HepG2 (cell line): ENCODE measurements at regions not wholly inside any gene's neighbourhood (a gene's known extent, or its start where the extent isn't known, plus 50 kb on each side); places are given as distances from the start of the nearest gene placed in this dataset.

Source experiments
- ATF7-NPFF ChIP-seq: sonication (generic); formaldehyde crosslinking; IDR thresholded peaks from 2 replicates; pipeline ENCODE4 v1.8.1; 2023; ENCODE audit warnings: mild to moderate bottlenecking, low read depth, missing genetic modification reagents, moderate library complexity
- DNMT1 ChIP-seq: sonication (generic); formaldehyde crosslinking; IDR thresholded peaks from 2 replicates; pipeline ENCODE4 v1.5.1; 2020; ENCODE audit warnings: mild to moderate bottlenecking, missing genetic modification reagents
- MAFK ChIP-seq, 2 experiments: IDR thresholded peaks in 1 of 2; conservative IDR thresholded peaks in 1 of 2; 2 replicates each; pipeline ENCODE4 v1.6.1; 2011; ENCODE audit warnings: improper control_type of control experiment in 2 of 2, low read length in 2 of 2
- MED1 ChIP-seq: sonication (generic); formaldehyde crosslinking; IDR thresholded peaks from 2 replicates; pipeline ENCODE4 v1.4.0; 2020; ENCODE audit warnings: missing genetic modification reagents
- PAWR ChIP-seq: sonication (generic); formaldehyde crosslinking; IDR thresholded peaks from 2 replicates; pipeline ENCODE4 v1.4.0; 2020; ENCODE audit warnings: missing genetic modification reagents, mild to moderate bottlenecking, borderline replicate concordance
- PHF8 ChIP-seq: sonication (generic); formaldehyde crosslinking; IDR thresholded peaks from 2 replicates; pipeline ENCODE4 v1.5.0; 2020; ENCODE audit warnings: missing genetic modification reagents
- PRPF4 ChIP-seq: fragments of 200-400 bp; formaldehyde crosslinking; IDR thresholded peaks from 2 replicates; pipeline ENCODE4 v1.6.1; 2016; ENCODE audit warnings: low read length, low read depth; ENCODE audit not compliant: poor library complexity, severe bottlenecking
- RXRA ChIP-seq: sonication (generic); formaldehyde crosslinking; IDR thresholded peaks from 2 replicates; pipeline ENCODE4 v1.5.1; 2020; ENCODE audit warnings: missing genetic modification reagents
- TCF7L2 ChIP-seq: IDR thresholded peaks from 2 replicates; pipeline ENCODE4 v1.6.1; 2011; ENCODE audit warnings: mild to moderate bottlenecking, low read depth, low read length, moderate library complexity
- TOE1 ChIP-seq: sonication (generic); formaldehyde crosslinking; IDR thresholded peaks from 2 replicates; pipeline ENCODE4 v1.4.0; 2020; ENCODE audit warnings: mild to moderate bottlenecking, missing genetic modification reagents
- XBP1 ChIP-seq: sonication (generic); formaldehyde crosslinking; IDR thresholded peaks from 2 replicates; pipeline ENCODE4 v1.5.0; 2020; ENCODE audit warnings: missing genetic modification reagents
- ZNF333 ChIP-seq: sonication (generic); formaldehyde crosslinking; IDR thresholded peaks from 2 replicates; pipeline ENCODE4 v1.4.0; 2020; ENCODE audit warnings: mild to moderate bottlenecking, missing genetic modification reagents, borderline replicate concordance
- ZNF557 ChIP-seq: sonication (generic); formaldehyde crosslinking; IDR thresholded peaks from 2 replicates; pipeline ENCODE4 v1.4.0; 2020; ENCODE audit warnings: missing genetic modification reagents
- ZNF703 ChIP-seq: sonication (generic); formaldehyde crosslinking; IDR thresholded peaks from 2 replicates; pipeline ENCODE4 v1.5.1; 2020; ENCODE audit warnings: missing genetic modification reagents, mild to moderate bottlenecking, moderate library complexity, borderline replicate concordance
- ZNF83 ChIP-seq: sonication (generic); formaldehyde crosslinking; IDR thresholded peaks from 2 replicates; pipeline ENCODE4 v1.4.0; 2020; ENCODE audit warnings: missing genetic modification reagents, mild to moderate bottlenecking, borderline replicate concordance
- TF ChIP-seq, protein P1 (sequence below): sonication (generic); formaldehyde crosslinking; IDR thresholded peaks from 2 replicates; pipeline ENCODE4 v1.4.0; 2020; ENCODE audit warnings: missing genetic modification reagents
- TF ChIP-seq, protein P2 (sequence below): sonication (generic); formaldehyde crosslinking; IDR thresholded peaks from 2 replicates; pipeline ENCODE4 v1.5.1; 2020; ENCODE audit warnings: mild to moderate bottlenecking, missing genetic modification reagents
- TF ChIP-seq, protein P3 (sequence below): sonication (generic); formaldehyde crosslinking; IDR thresholded peaks from 2 replicates; pipeline ENCODE4 v1.5.0; 2020; ENCODE audit warnings: mild to moderate bottlenecking, low read depth, missing genetic modification reagents, borderline replicate concordance
- TF ChIP-seq, protein P4 (sequence below): sonication (generic); formaldehyde crosslinking; IDR thresholded peaks from 2 replicates; pipeline ENCODE4 v1.9.0; 2022; ENCODE audit warnings: low read depth, missing genetic modification reagents
- TF ChIP-seq, protein P5 (sequence below): sonication (generic); formaldehyde crosslinking; IDR thresholded peaks from 2 replicates; pipeline ENCODE4 v1.4.0; 2020; ENCODE audit warnings: mild to moderate bottlenecking, missing genetic modification reagents

DNA sequence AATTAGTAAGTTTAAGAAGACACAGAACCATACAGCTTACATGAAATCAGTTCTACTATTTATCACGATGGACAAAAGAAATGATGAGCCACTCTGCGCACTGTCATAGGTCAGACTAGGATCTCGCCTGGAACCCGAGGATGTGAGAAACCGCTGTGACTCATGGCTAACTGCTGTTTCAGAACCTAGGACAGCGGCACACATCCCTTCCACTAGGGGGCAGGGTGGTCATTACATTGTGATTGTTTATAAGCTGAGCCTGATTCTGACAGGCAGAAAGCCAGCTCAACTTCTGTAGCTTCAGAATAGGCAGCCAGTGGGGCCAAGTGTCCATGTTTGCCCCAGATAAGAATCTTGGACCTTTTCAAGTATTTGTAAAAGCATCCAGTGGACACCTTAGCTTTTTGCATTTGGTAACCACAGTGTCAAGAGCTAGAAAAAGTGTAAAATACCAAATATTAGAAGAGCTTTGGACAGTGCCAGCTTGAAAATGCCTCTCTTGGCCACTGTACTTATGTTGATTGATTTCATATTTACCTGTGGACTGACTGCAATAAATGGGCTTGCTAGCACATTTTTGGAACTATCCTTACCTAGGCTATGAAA, 115.8 kb downstream of the KBTBD8 start (continued):
- TF ChIP-seq TCF7L2 (no peak), RXRA (no peak; the same call in 1 of the 2 replicates), ATF7-NPFF (CRISPR knock-in tag) (peak; percentile 88; the same call in 1 of the 2 replicates), ZNF83 (CRISPR knock-in tag) (peak; percentile 93), ZNF333 (CRISPR knock-in tag) (0 out of 2 replicates have a peak, but pooled peaks have one; percentile 56), PAWR (no peak), ZNF557 (CRISPR knock-in tag) (peak; percentile 97), DNMT1 (CRISPR knock-in tag) (peak; percentile 62; the same call in 1 of the 2 replicates), XBP1 (CRISPR knock-in tag) (peak; percentile 31; the same call in 1 of the 2 replicates), MED1 (CRISPR knock-in tag) (peak; percentile 77), PRPF4 (no peak), PHF8 (no peak), TOE1 (CRISPR knock-in tag) (peak; percentile 92; the same call in 1 of the 2 replicates), MAFK (conservative IDR thresholded peaks at IDR 0.05 in 1 of 2, IDR thresholded peaks at IDR 0.05 in 1 of 2; ENCODE audit: low read length in 2 of 2) (no peak), ZNF703 (no peak)
- TF ChIP-seq, protein P1, sequence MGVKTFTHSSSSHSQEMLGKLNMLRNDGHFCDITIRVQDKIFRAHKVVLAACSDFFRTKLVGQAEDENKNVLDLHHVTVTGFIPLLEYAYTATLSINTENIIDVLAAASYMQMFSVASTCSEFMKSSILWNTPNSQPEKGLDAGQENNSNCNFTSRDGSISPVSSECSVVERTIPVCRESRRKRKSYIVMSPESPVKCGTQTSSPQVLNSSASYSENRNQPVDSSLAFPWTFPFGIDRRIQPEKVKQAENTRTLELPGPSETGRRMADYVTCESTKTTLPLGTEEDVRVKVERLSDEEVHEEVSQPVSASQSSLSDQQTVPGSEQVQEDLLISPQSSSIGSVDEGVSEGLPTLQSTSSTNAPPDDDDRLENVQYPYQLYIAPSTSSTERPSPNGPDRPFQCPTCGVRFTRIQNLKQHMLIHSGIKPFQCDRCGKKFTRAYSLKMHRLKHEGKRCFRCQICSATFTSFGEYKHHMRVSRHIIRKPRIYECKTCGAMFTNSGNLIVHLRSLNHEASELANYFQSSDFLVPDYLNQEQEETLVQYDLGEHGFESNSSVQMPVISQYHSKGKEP (CRISPR knock-in tag) = peak; percentile 97; the same call in 1 of the 2 replicates
- TF ChIP-seq, protein P2, sequence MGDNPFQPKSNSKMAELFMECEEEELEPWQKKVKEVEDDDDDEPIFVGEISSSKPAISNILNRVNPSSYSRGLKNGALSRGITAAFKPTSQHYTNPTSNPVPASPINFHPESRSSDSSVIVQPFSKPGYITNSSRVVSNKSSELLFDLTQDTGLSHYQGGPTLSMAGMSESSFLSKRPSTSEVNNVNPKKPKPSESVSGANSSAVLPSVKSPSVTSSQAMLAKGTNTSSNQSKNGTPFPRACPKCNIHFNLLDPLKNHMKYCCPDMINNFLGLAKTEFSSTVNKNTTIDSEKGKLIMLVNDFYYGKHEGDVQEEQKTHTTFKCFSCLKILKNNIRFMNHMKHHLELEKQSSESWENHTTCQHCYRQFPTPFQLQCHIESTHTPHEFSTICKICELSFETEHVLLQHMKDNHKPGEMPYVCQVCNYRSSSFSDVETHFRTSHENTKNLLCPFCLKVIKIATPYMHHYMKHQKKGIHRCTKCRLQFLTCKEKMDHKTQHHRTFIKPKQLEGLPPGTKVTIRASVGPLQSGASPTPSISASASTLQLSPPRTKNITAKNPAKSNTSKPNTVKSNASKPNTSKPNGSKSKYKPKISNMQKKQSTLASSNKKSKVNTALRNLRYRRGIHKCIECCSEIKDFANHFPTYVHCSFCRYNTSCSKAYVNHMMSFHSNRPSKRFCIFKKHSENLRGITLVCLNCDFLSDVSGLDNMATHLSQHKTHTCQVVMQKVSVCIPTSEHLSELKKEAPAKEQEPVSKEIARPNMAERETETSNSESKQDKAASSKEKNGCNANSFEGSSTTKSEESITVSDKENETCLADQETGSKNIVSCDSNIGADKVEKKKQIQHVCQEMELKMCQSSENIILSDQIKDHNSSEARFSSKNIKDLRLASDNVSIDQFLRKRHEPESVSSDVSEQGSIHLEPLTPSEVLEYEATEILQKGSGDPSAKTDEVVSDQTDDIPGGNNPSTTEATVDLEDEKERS (CRISPR knock-in tag) = peak; percentile 85; the same call in 1 of the 2 replicates
- TF ChIP-seq, protein P3, sequence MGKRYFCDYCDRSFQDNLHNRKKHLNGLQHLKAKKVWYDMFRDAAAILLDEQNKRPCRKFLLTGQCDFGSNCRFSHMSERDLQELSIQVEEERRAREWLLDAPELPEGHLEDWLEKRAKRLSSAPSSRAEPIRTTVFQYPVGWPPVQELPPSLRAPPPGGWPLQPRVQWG (CRISPR knock-in tag) = no peak
- TF ChIP-seq, protein P4, sequence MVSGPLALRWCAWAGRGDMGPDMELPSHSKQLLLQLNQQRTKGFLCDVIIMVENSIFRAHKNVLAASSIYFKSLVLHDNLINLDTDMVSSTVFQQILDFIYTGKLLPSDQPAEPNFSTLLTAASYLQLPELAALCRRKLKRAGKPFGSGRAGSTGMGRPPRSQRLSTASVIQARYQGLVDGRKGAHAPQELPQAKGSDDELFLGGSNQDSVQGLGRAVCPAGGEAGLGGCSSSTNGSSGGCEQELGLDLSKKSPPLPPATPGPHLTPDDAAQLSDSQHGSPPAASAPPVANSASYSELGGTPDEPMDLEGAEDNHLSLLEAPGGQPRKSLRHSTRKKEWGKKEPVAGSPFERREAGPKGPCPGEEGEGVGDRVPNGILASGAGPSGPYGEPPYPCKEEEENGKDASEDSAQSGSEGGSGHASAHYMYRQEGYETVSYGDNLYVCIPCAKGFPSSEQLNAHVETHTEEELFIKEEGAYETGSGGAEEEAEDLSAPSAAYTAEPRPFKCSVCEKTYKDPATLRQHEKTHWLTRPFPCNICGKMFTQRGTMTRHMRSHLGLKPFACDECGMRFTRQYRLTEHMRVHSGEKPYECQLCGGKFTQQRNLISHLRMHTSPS (CRISPR knock-in tag) = no peak
- TF ChIP-seq, protein P5, sequence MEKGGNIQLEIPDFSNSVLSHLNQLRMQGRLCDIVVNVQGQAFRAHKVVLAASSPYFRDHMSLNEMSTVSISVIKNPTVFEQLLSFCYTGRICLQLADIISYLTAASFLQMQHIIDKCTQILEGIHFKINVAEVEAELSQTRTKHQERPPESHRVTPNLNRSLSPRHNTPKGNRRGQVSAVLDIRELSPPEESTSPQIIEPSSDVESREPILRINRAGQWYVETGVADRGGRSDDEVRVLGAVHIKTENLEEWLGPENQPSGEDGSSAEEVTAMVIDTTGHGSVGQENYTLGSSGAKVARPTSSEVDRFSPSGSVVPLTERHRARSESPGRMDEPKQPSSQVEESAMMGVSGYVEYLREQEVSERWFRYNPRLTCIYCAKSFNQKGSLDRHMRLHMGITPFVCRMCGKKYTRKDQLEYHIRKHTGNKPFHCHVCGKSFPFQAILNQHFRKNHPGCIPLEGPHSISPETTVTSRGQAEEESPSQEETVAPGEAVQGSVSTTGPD (CRISPR knock-in tag) = no peak
